MM.1S (cell line): ENCODE measurements at regions not wholly inside any gene's neighbourhood (a gene's known extent, or its start where the extent isn't known, plus 50 kb on each side); places are given as distances from the start of the nearest gene placed in this dataset.

ENCODE experiments used
- DNase-seq: peaks from one replicate; pipeline ENCODE4 v3.0.0-alpha.2; 2015
- H2AFZ ChIP-seq: fragments of 300-600 bp; sonication (generic); 2 replicates; pipeline ENCODE4 v1.6.0; 2016; ENCODE audit warnings: antibody characterized with exemption, low read length
- H3F3A ChIP-seq: fragments of 300-600 bp; sonication (generic); 2 replicates; pipeline ENCODE4 v1.6.1; 2016; ENCODE audit warnings: mild to moderate bottlenecking, antibody characterized with exemption, low read length, moderate library complexity, mixed read lengths; ENCODE audit not compliant: insufficient read depth
- H3K27ac ChIP-seq: fragments of 300-600 bp; sonication (generic); 2 replicates; pipeline ENCODE4 v1.5.1; 2016; ENCODE audit warnings: mild to moderate bottlenecking, low read length
- H3K27me3 ChIP-seq: fragments of 300-600 bp; sonication (generic); replicated peaks from 2 replicates; pipeline ENCODE4 v1.6.0; 2016; ENCODE audit warnings: low read length; ENCODE audit not compliant: insufficient read depth
- H3K36me3 ChIP-seq: fragments of 300-600 bp; sonication (generic); replicated peaks from 2 replicates; pipeline ENCODE4 v1.6.1; 2016; ENCODE audit warnings: mild to moderate bottlenecking, low read length, mixed read lengths; ENCODE audit not compliant: insufficient read depth
- H3K4me1 ChIP-seq: fragments of 300-600 bp; sonication (generic); 2 replicates; pipeline ENCODE4 v1.6.1; 2016; ENCODE audit warnings: low read length, mixed read lengths
- H3K4me2 ChIP-seq: fragments of 300-600 bp; sonication (generic); 2 replicates; pipeline ENCODE4 v1.6.0; 2016; ENCODE audit warnings: low read depth, low read length
- H3K4me3 ChIP-seq: fragments of 300-600 bp; sonication (generic); 2 replicates; pipeline ENCODE4 v1.5.1; 2016; ENCODE audit warnings: low read length, mixed read lengths
- H3K79me2 ChIP-seq: fragments of 300-600 bp; sonication (generic); 2 replicates; pipeline ENCODE4 v1.6.1; 2016; ENCODE audit warnings: mixed run types, low read length, mixed read lengths
- H3K9ac ChIP-seq: fragments of 300-600 bp; sonication (generic); 2 replicates; pipeline ENCODE4 v1.6.1; 2016; ENCODE audit warnings: low read length, mixed read lengths
- H3K9me2 ChIP-seq: fragments of 300-600 bp; sonication (generic); replicated peaks from 2 replicates; pipeline ENCODE4 v1.6.1; 2016; ENCODE audit warnings: mild to moderate bottlenecking, low read length, mixed read lengths; ENCODE audit not compliant: insufficient read depth
- H3K9me3 ChIP-seq: fragments of 300-600 bp; sonication (generic); replicated peaks from 2 replicates; pipeline ENCODE4 v1.6.1; 2016; ENCODE audit warnings: mild to moderate bottlenecking, low read length, mixed read lengths; ENCODE audit not compliant: insufficient read depth
- H4K20me1 ChIP-seq: fragments of 300-600 bp; sonication (generic); 2 replicates; pipeline ENCODE4 v1.6.1; 2016; ENCODE audit warnings: mild to moderate bottlenecking, low read length, moderate library complexity, mixed read lengths; ENCODE audit not compliant: insufficient read depth
- CTCF ChIP-seq: fragments of 300-600 bp; sonication (generic); IDR thresholded peaks from 2 replicates; pipeline ENCODE4 v1.5.1; 2016; ENCODE audit warnings: antibody characterized with exemption, low read length, mixed read lengths
- EZH2 ChIP-seq: fragments of 300-600 bp; sonication (generic); optimal IDR thresholded peaks from 2 replicates; pipeline ENCODE3; 2017; ENCODE audit warnings: low read depth, mild to moderate bottlenecking, antibody characterized with exemption, low read length, mixed read lengths
- EZH2phosphoT487 ChIP-seq: fragments of 300-600 bp; sonication (generic); IDR thresholded peaks from 2 replicates; pipeline ENCODE4 v1.6.1; 2018; ENCODE audit warnings: antibody characterized with exemption, low read length

- Histone ChIP-seq H3K79me2 (no peaks in the 10 kb centered on the region), H3K27ac (no peak overlapping the region), H3K4me1 (no peaks in the 10 kb centered on the region), H3F3A (no peaks in the 10 kb centered on the region), H3K36me3 (no peaks in the 10 kb centered on the region), H2AFZ (no peak overlapping the region), H3K4me3 (no peak overlapping the region), H3K27me3 (no peaks in the 10 kb centered on the region), H3K9ac (no peak overlapping the region), H3K9me3 (no peaks in the 10 kb centered on the region), H4K20me1 (no peaks in the 10 kb centered on the region), H3K9me2 (no peaks in the 10 kb centered on the region), H3K4me2 (no peak overlapping the region)
- TF ChIP-seq EZH2 (no peak), CTCF (no peak), EZH2phosphoT487 (no peak)
- DNase-seq: no peak
Measured at GRCh38 chr18:78056011-78056410, 806.4 kb downstream of the GALR1 start.

- Histone ChIP-seq H3K4me3 (no peak overlapping the region), H3K79me2 (no peaks in the 10 kb centered on the region), H3K27ac (no peak overlapping the region), H3K36me3 (no peaks in the 10 kb centered on the region), H3K27me3 (no peaks in the 10 kb centered on the region), H3K9ac (no peak overlapping the region), H3K9me3 (no peaks in the 10 kb centered on the region), H4K20me1 (no peaks in the 10 kb centered on the region), H3K9me2 (no peaks in the 10 kb centered on the region), H2AFZ (no peak overlapping the region), H3K4me2 (no peak overlapping the region), H3K4me1 (no peaks in the 10 kb centered on the region), H3F3A (no peaks in the 10 kb centered on the region)
- no peak for TF ChIP-seq CTCF
- no peak for TF ChIP-seq EZH2phosphoT487
- TF ChIP-seq EZH2: no peak
- no peak for DNase-seq
Measured at GRCh38 chr18:78069784-78070664, 820.4 kb downstream of the GALR1 start.

GRCh38 chr18:78071166-78071710 is 821.6 kb downstream of the GALR1 start:
- no peak overlapping the region for H2AFZ ChIP-seq
- no peaks in the 10 kb centered on the region for H3K9me3 ChIP-seq
- no peak for DNase-seq
- H3K27me3 ChIP-seq: no peaks in the 10 kb centered on the region
- H3K27ac ChIP-seq: no peak overlapping the region
- H3K9ac ChIP-seq: no peak overlapping the region
- H3K4me3 ChIP-seq: no peak overlapping the region
- no peaks in the 10 kb centered on the region for H3K9me2 ChIP-seq
- TF ChIP-seq EZH2 (no peak), CTCF (no peak), EZH2phosphoT487 (no peak)
- no peak overlapping the region for H3K4me2 ChIP-seq
- no peaks in the 10 kb centered on the region for H4K20me1 ChIP-seq
- H3K79me2 ChIP-seq: no peaks in the 10 kb centered on the region
- no peaks in the 10 kb centered on the region for H3K4me1 ChIP-seq
- H3F3A ChIP-seq: no peaks in the 10 kb centered on the region
- no peaks in the 10 kb centered on the region for H3K36me3 ChIP-seq
